Smooth muscle cell (in vitro differentiated cells): ENCODE measurements at regions not wholly inside any gene's neighbourhood (a gene's known extent, or its start where the extent isn't known, plus 50 kb on each side); places are given as distances from the start of the nearest gene placed in this dataset.

Source experiments
- DNase-seq: peaks from one replicate; lab custom pipeline; 2025; ENCODE audit not compliant: unreplicated experiment; lab: John Stamatoyannopoulos, UW
- H2AFZ ChIP-seq: fragments of 200-600 bp; sonication (generic); 2 replicates; pipeline ENCODE4 v1.6.0; 2016; ENCODE audit warnings: antibody characterized with exemption, low read depth, mild to moderate bottlenecking
- H3F3A ChIP-seq: fragments of 200-600 bp; sonication (generic); 2 replicates; pipeline ENCODE4 v1.6.0; 2017; ENCODE audit warnings: antibody characterized with exemption, low read depth
- H3K27ac ChIP-seq: fragments of 200-600 bp; sonication (generic); 2 replicates; pipeline ENCODE4 v1.5.1; 2016; ENCODE audit warnings: low read depth, mild to moderate bottlenecking
- H3K27me3 ChIP-seq: fragments of 200-600 bp; sonication (generic); 2 replicates; pipeline ENCODE4 v1.6.1; 2016; ENCODE audit warnings: low read depth, mild to moderate bottlenecking
- H3K36me3 ChIP-seq: fragments of 200-600 bp; sonication (generic); 2 replicates; pipeline ENCODE4 v1.5.1; 2016; ENCODE audit warnings: low read depth
- H3K4me1 ChIP-seq: fragments of 200-600 bp; sonication (generic); 2 replicates; pipeline ENCODE4 v1.5.1; 2016; ENCODE audit warnings: low read depth
- H3K4me2 ChIP-seq: fragments of 200-600 bp; sonication (generic); 2 replicates; pipeline ENCODE4 v1.6.0; 2016; ENCODE audit warnings: mild to moderate bottlenecking
- H3K4me3 ChIP-seq: fragments of 200-600 bp; sonication (generic); 2 replicates; pipeline ENCODE4 v1.5.1; 2016; ENCODE audit warnings: mild to moderate bottlenecking
- H3K79me2 ChIP-seq: fragments of 200-600 bp; sonication (generic); 2 replicates; pipeline ENCODE4 v1.6.0; 2016; ENCODE audit warnings: low read depth, mild to moderate bottlenecking
- H3K9ac ChIP-seq: fragments of 200-600 bp; sonication (generic); 2 replicates; pipeline ENCODE4 v1.6.0; 2016; ENCODE audit warnings: low read depth
- H3K9me3 ChIP-seq: fragments of 200-600 bp; sonication (generic); replicated peaks from 2 replicates; pipeline ENCODE4 v1.5.1; 2016; ENCODE audit warnings: low read depth
- H4K20me1 ChIP-seq: fragments of 200-600 bp; sonication (generic); 2 replicates; pipeline ENCODE4 v1.6.0; 2016; ENCODE audit warnings: low read depth
- WGBS: methylation state at CpG from one replicate; pipeline ENCODE4 v1.1.7; 2016; ENCODE audit warnings: low lambda C conversion rate; 5-methylcytosine and 5-hydroxymethylcytosine counted together
- TF ChIP-seq, protein P1 (sequence below): fragments of 200-600 bp; sonication (generic); IDR thresholded peaks from 2 replicates; pipeline ENCODE4 v1.5.1; 2017; ENCODE audit warnings: borderline replicate concordance, mild to moderate bottlenecking, antibody characterized with exemption; ENCODE audit not compliant: insufficient read depth, poor library complexity, severe bottlenecking

DNA sequence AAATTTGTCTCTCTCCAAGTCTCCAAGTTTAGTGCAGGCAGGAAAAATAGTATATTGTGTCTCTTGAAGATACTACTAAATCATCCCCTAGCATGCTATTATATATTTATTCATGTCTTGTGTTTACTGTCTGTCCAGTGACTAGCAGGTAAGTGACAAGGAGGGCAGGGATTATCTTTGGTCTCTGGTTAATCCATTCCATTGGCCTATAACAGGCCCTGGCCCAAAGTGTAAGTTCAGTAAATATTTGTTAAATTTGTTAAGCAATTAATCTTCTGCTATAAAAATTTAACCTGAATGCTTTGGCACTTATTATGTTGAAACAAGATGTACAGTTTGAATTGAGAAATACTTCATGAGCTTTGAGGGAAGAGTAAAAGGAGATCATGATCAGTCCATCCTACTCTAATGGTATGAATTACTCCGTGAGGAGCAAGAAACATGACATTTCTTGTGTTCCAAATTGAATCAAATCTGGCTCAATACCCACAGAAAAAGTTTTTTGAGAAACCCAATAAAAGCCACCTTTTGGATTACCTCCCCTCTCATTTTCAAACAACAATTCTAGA lies 219.7 kb downstream of the DTWD2 start:
- no peak overlapping the region for H2AFZ ChIP-seq
- H3K9me3 ChIP-seq = no peaks in the 10 kb centered on the region
- no peak for DNase-seq

GRCh38 chr5:118762291-118762690 lies 226.1 kb downstream of the DTWD2 start:
- Histone ChIP-seq H3K79me2 (no peaks in the 10 kb centered on the region), H2AFZ (no peak overlapping the region), H3F3A (no peaks in the 10 kb centered on the region), H3K27me3 (no peaks in the 10 kb centered on the region), H3K4me1 (no peaks in the 10 kb centered on the region), H4K20me1 (no peaks in the 10 kb centered on the region), H3K36me3 (no peaks in the 10 kb centered on the region), H3K9me3 (no peaks in the 10 kb centered on the region), H3K27ac (no peak overlapping the region), H3K4me2 (no peak overlapping the region), H3K9ac (no peak overlapping the region), H3K4me3 (no peak overlapping the region)
- TF ChIP-seq, protein P1, sequence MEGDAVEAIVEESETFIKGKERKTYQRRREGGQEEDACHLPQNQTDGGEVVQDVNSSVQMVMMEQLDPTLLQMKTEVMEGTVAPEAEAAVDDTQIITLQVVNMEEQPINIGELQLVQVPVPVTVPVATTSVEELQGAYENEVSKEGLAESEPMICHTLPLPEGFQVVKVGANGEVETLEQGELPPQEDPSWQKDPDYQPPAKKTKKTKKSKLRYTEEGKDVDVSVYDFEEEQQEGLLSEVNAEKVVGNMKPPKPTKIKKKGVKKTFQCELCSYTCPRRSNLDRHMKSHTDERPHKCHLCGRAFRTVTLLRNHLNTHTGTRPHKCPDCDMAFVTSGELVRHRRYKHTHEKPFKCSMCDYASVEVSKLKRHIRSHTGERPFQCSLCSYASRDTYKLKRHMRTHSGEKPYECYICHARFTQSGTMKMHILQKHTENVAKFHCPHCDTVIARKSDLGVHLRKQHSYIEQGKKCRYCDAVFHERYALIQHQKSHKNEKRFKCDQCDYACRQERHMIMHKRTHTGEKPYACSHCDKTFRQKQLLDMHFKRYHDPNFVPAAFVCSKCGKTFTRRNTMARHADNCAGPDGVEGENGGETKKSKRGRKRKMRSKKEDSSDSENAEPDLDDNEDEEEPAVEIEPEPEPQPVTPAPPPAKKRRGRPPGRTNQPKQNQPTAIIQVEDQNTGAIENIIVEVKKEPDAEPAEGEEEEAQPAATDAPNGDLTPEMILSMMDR = no peak
- 90% methylated on average over 4 of the region's 4 CpGs for WGBS
- no peak for DNase-seq

More for the DNA sequence above, 219.7 kb downstream of the DTWD2 start:
- Histone ChIP-seq H3K27me3 (no peaks in the 10 kb centered on the region), H3K4me2 (no peak overlapping the region), H3F3A (no peaks in the 10 kb centered on the region), H3K79me2 (no peaks in the 10 kb centered on the region), H3K9ac (no peak overlapping the region), H3K4me3 (no peak overlapping the region), H4K20me1 (no peaks in the 10 kb centered on the region), H3K4me1 (no peaks in the 10 kb centered on the region), H3K27ac (no peak overlapping the region), H3K36me3 (no peaks in the 10 kb centered on the region)
- TF ChIP-seq, protein P1 = no peak
- WGBS = 93% methylated on average over 1 of the region's 1 CpG

- H3K4me1 ChIP-seq = no peaks in the 10 kb centered on the region
- no peak overlapping the region for H3K4me2 ChIP-seq
- H3K4me3 ChIP-seq = no peak overlapping the region
- no peaks in the 10 kb centered on the region for H3F3A ChIP-seq
- H3K9me3 ChIP-seq = no peaks in the 10 kb centered on the region
- no peaks in the 10 kb centered on the region for H3K27me3 ChIP-seq
- no peak overlapping the region for H3K9ac ChIP-seq
- DNase-seq = no peak
- WGBS = 92% methylated on average over 4 of the region's 4 CpGs
- no peaks in the 10 kb centered on the region for H4K20me1 ChIP-seq
- TF ChIP-seq, protein P1 = no peak
- H3K79me2 ChIP-seq = no peaks in the 10 kb centered on the region
- no peak overlapping the region for H3K27ac ChIP-seq
- H3K36me3 ChIP-seq = no peaks in the 10 kb centered on the region
- no peak overlapping the region for H2AFZ ChIP-seq
Measured at GRCh38 chr5:118761814-118762213, 226.5 kb downstream of the DTWD2 start.

DNA sequence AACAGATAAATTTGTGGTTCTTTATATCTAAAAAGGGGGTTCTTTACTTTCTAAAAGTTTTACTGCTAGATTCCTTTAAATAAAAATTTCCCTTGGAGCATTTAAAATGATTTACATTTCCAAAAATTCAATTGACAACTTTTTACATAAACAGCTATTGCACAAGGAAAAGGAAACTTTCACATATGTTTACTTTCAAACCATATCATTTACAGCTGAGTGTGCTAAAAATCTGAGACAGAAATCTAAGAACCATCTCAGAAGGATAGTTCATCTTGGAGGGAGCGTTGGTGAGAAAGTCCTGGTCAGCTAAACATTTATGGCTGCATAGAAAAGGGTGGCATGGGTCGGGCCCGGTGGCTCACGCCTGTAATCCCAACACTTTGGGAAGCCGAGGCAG lies 235.4 kb downstream of the DTWD2 start:
- no peak for DNase-seq
- no peaks in the 10 kb centered on the region for H3K4me1 ChIP-seq
- TF ChIP-seq, protein P1 = no peak
- no peaks in the 10 kb centered on the region for H3F3A ChIP-seq
- no peaks in the 10 kb centered on the region for H3K27me3 ChIP-seq
- no peak overlapping the region for H3K4me3 ChIP-seq
- H3K27ac ChIP-seq = no peak overlapping the region
- WGBS = 87% methylated on average over 5 of the region's 5 CpGs
- no peaks in the 10 kb centered on the region for H3K79me2 ChIP-seq
- no peaks in the 10 kb centered on the region for H4K20me1 ChIP-seq
- no peaks in the 10 kb centered on the region for H3K9me3 ChIP-seq
- no peaks in the 10 kb centered on the region for H3K36me3 ChIP-seq
- H3K9ac ChIP-seq = no peak overlapping the region
- H2AFZ ChIP-seq = no peak overlapping the region
- H3K4me2 ChIP-seq = no peak overlapping the region
